ENCODE measurements at regions not wholly inside any gene's neighbourhood (a gene's known extent, or its start where the extent isn't known, plus 50 kb on each side); places are given as distances from the start of the nearest gene placed in this dataset.
"Not testable (repeated sequence)": the region's sequence is repeated elsewhere in the genome, so short reads cannot be mapped to it uniquely, and the experiment has no call there.

GRCh38 chr3:15993660-15994059 is 180.8 kb upstream of the GALNT15 start:
- not testable (repeated sequence) for FAIRE-seq

- FAIRE-seq = not testable (repeated sequence)
These were observed 178.0 kb upstream of the GALNT15 start for GRCh38 chr3:15996496-15996895.

GRCh38 chr3:15997274-15997943 is 177.1 kb upstream of the GALNT15 start:
- FAIRE-seq = no peak

GRCh38 chr3:15998911-15999310 is 175.6 kb upstream of the GALNT15 start:
- FAIRE-seq = no peak

- FAIRE-seq = no peak
These were observed 169.7 kb upstream of the GALNT15 start for GRCh38 chr3:16004812-16005211.

- no peak for FAIRE-seq
These were observed 163.1 kb upstream of the GALNT15 start for GRCh38 chr3:16011376-16011775.

GRCh38 chr3:16012086-16012485 is 162.4 kb upstream of the GALNT15 start:
- FAIRE-seq = no peak

GRCh38 chr3:16013568-16013967 is 160.9 kb upstream of the GALNT15 start:
- no peak for FAIRE-seq

- not testable (repeated sequence) for FAIRE-seq
These were observed 152.7 kb upstream of the GALNT15 start for GRCh38 chr3:16021801-16022200.

- FAIRE-seq = not testable (repeated sequence)
These were observed 150.6 kb upstream of the GALNT15 start for GRCh38 chr3:16023881-16024280.

- no peak for FAIRE-seq
These were observed 149.9 kb upstream of the GALNT15 start for GRCh38 chr3:16024548-16024947.

GRCh38 chr3:16026753-16027152 is 147.7 kb upstream of the GALNT15 start:
- FAIRE-seq = no peak

- FAIRE-seq = no peak
These were observed 145.9 kb upstream of the GALNT15 start for GRCh38 chr3:16028604-16029003.

- FAIRE-seq = no peak
These were observed 144.1 kb upstream of the GALNT15 start for GRCh38 chr3:16030342-16030741.

- FAIRE-seq = no peak
These were observed 143.0 kb upstream of the GALNT15 start for GRCh38 chr3:16031434-16031833.

GRCh38 chr3:16033889-16034687 is 140.4 kb upstream of the GALNT15 start:
- FAIRE-seq = no peak

- no peak for FAIRE-seq
These were observed 133.5 kb upstream of the GALNT15 start for GRCh38 chr3:16040991-16041390.

- peak; percentile 58 for FAIRE-seq
These were observed 125.8 kb upstream of the GALNT15 start for GRCh38 chr3:16048435-16049318.

GRCh38 chr3:16050641-16051467 is 123.6 kb upstream of the GALNT15 start:
- FAIRE-seq = no peak

GRCh38 chr3:16051691-16052090 is 122.8 kb upstream of the GALNT15 start:
- no peak for FAIRE-seq

- no peak for FAIRE-seq
These were observed 121.5 kb upstream of the GALNT15 start for GRCh38 chr3:16052964-16053363.

GRCh38 chr3:16053794-16054193 is 120.7 kb upstream of the GALNT15 start:
- no peak for FAIRE-seq
